ENCODE measurements at regions not wholly inside any gene's neighbourhood (a gene's known extent, or its start where the extent isn't known, plus 50 kb on each side); places are given as distances from the start of the nearest gene placed in this dataset.

- TF ChIP-seq EP300 (IDR thresholded peaks at IDR 0.05) = no peak
- TF ChIP-seq POLR2AphosphoS5 (IDR thresholded peaks at IDR 0.05) = no peak
Observed at GRCh38 chr5:38131686-38132085, 126.7 kb upstream of the EGFLAM start.
